Neural cell (in vitro differentiated cells): ENCODE measurements at regions not wholly inside any gene's neighbourhood (a gene's known extent, or its start where the extent isn't known, plus 50 kb on each side); places are given as distances from the start of the nearest gene placed in this dataset.

Experiments
- H2AFZ ChIP-seq: fragments of 200-600, 300-800 bp; sonication (generic), shearing (Covaris generic); 2 replicates; pipeline ENCODE4 v1.6.0; 2014; ENCODE audit warnings: low read depth, mild to moderate bottlenecking, antibody characterized with exemption, low read length, moderate library complexity
- H3F3A ChIP-seq: fragments of 200-600 bp; shearing (Covaris generic); 2 replicates; pipeline ENCODE4 v1.6.1; 2016; ENCODE audit warnings: mild to moderate bottlenecking, moderate library complexity, mixed read lengths, antibody characterized with exemption, low read length; ENCODE audit not compliant: insufficient read depth, poor library complexity, severe bottlenecking
- H3K27ac ChIP-seq: fragments of 200-600, 300-800 bp; sonication (generic), shearing (Covaris generic); 2 replicates; pipeline ENCODE4 v1.5.1; 2014; ENCODE audit warnings: mild to moderate bottlenecking, low read length, moderate library complexity
- H3K27me3 ChIP-seq: fragments of 300-800, 200-600 bp; sonication (generic), shearing (Covaris generic); 2 replicates; pipeline ENCODE4 v1.6.0; 2014; ENCODE audit warnings: mild to moderate bottlenecking, low read depth, low read length, moderate library complexity; ENCODE audit not compliant: insufficient read depth
- H3K36me3 ChIP-seq: fragments of 300-800, 200-600 bp; sonication (generic), shearing (Covaris generic); 2 replicates; pipeline ENCODE4 v1.5.1; 2014; ENCODE audit warnings: mild to moderate bottlenecking, antibody characterized with exemption, low read length, moderate library complexity; ENCODE audit not compliant: insufficient read depth
- H3K4me2 ChIP-seq: fragments of 300-800, 200-600 bp; sonication (generic), shearing (Covaris generic); 2 replicates; pipeline ENCODE4 v1.6.0; 2014; ENCODE audit warnings: mild to moderate bottlenecking, low read length
- H3K4me3 ChIP-seq: fragments of 300-800, 200-600 bp; sonication (generic), shearing (Covaris generic); 2 replicates; pipeline ENCODE4 v1.5.1; 2014; ENCODE audit warnings: mild to moderate bottlenecking, low read length, moderate library complexity
- H3K79me2 ChIP-seq: fragments of 200-600 bp; shearing (Covaris generic); replicated peaks from 2 replicates; pipeline ENCODE4 v1.6.0; 2014; ENCODE audit warnings: mild to moderate bottlenecking, low read length, moderate library complexity; ENCODE audit not compliant: insufficient read depth
- H3K9ac ChIP-seq: fragments of 300-800, 200-600 bp; sonication (generic), shearing (Covaris generic); 2 replicates; pipeline ENCODE4 v1.6.1; 2016; ENCODE audit warnings: mild to moderate bottlenecking, low read length, mixed read lengths
- H3K9me2 ChIP-seq: fragments of 200-600 bp; shearing (Covaris generic); 2 replicates; pipeline ENCODE4 v1.6.1; 2016; ENCODE audit warnings: mild to moderate bottlenecking, low read length, mixed read lengths; ENCODE audit not compliant: insufficient read depth
- H3K9me3 ChIP-seq: fragments of 200-600, 300-800 bp; sonication (generic), shearing (Covaris generic); 2 replicates; pipeline ENCODE4 v1.6.1; 2016; ENCODE audit warnings: mild to moderate bottlenecking, mixed run types, low read length, moderate library complexity, mixed read lengths
- H4K20me1 ChIP-seq: fragments of 200-600 bp; shearing (Covaris generic); 2 replicates; pipeline ENCODE4 v1.6.1; 2016; ENCODE audit warnings: mild to moderate bottlenecking, mixed run types; ENCODE audit not compliant: insufficient read depth
- CTCF ChIP-seq: fragments of 450-650 bp; IDR thresholded peaks from 2 replicates; pipeline ENCODE4 v1.5.1; 2014; ENCODE audit warnings: antibody characterized with exemption, mild to moderate bottlenecking, moderate library complexity; ENCODE audit not compliant: poor library complexity, severe bottlenecking
- EP300 ChIP-seq: fragments of 450-650 bp; conservative IDR thresholded peaks from 2 replicates; pipeline ENCODE4 v1.6.1; 2014; ENCODE audit warnings: antibody characterized with exemption, mild to moderate bottlenecking, moderate library complexity; ENCODE audit not compliant: poor library complexity, severe bottlenecking
- EZH2 ChIP-seq: fragments of 200-600, 300-800 bp; shearing (Covaris generic), sonication (generic); IDR thresholded peaks from 2 replicates; pipeline ENCODE4 v1.6.1; 2014; ENCODE audit warnings: antibody characterized with exemption, low read length, borderline replicate concordance, mild to moderate bottlenecking; ENCODE audit not compliant: insufficient read depth, poor library complexity, severe bottlenecking
- MXI1 ChIP-seq: fragments of 450-650 bp; conservative IDR thresholded peaks from 2 replicates; pipeline ENCODE4 v1.6.1; 2014; ENCODE audit warnings: antibody characterized with exemption, mild to moderate bottlenecking; ENCODE audit not compliant: poor library complexity, severe bottlenecking
- POLR2AphosphoS5 ChIP-seq: IDR thresholded peaks from 2 replicates; pipeline ENCODE4 v1.6.1; 2012
- RAD21 ChIP-seq: fragments of 450-650 bp; conservative IDR thresholded peaks from 2 replicates; pipeline ENCODE4 v1.6.1; 2014; ENCODE audit warnings: antibody characterized with exemption, mild to moderate bottlenecking, moderate library complexity
- SMC3 ChIP-seq: fragments of 450-650 bp; conservative IDR thresholded peaks from 2 replicates; pipeline ENCODE4 v1.6.1; 2014; ENCODE audit warnings: antibody characterized with exemption, mild to moderate bottlenecking, moderate library complexity; ENCODE audit not compliant: poor library complexity
- TAF1 ChIP-seq: IDR thresholded peaks from 2 replicates; pipeline ENCODE4 v1.6.1; 2012; ENCODE audit warnings: low read depth
- TF ChIP-seq, protein P1 (sequence below): IDR thresholded peaks from 2 replicates; pipeline ENCODE4 v1.6.1; 2012; ENCODE audit warnings: borderline replicate concordance

- H3K4me3 ChIP-seq: no peak overlapping the region
- no peaks in the 10 kb centered on the region for H3K27me3 ChIP-seq
- H3K4me2 ChIP-seq: no peak overlapping the region
- no peaks in the 10 kb centered on the region for H4K20me1 ChIP-seq
- no peaks in the 10 kb centered on the region for H3K79me2 ChIP-seq
- no peak overlapping the region for H3K27ac ChIP-seq
- H3K36me3 ChIP-seq: no peaks in the 10 kb centered on the region
- H3F3A ChIP-seq: no peaks in the 10 kb centered on the region
- TF ChIP-seq TAF1 (no peak), POLR2AphosphoS5 (no peak), RAD21 (no peak), EP300 (no peak), EZH2 (no peak), CTCF (no peak), SMC3 (no peak), MXI1 (no peak)
- TF ChIP-seq, protein P1, sequence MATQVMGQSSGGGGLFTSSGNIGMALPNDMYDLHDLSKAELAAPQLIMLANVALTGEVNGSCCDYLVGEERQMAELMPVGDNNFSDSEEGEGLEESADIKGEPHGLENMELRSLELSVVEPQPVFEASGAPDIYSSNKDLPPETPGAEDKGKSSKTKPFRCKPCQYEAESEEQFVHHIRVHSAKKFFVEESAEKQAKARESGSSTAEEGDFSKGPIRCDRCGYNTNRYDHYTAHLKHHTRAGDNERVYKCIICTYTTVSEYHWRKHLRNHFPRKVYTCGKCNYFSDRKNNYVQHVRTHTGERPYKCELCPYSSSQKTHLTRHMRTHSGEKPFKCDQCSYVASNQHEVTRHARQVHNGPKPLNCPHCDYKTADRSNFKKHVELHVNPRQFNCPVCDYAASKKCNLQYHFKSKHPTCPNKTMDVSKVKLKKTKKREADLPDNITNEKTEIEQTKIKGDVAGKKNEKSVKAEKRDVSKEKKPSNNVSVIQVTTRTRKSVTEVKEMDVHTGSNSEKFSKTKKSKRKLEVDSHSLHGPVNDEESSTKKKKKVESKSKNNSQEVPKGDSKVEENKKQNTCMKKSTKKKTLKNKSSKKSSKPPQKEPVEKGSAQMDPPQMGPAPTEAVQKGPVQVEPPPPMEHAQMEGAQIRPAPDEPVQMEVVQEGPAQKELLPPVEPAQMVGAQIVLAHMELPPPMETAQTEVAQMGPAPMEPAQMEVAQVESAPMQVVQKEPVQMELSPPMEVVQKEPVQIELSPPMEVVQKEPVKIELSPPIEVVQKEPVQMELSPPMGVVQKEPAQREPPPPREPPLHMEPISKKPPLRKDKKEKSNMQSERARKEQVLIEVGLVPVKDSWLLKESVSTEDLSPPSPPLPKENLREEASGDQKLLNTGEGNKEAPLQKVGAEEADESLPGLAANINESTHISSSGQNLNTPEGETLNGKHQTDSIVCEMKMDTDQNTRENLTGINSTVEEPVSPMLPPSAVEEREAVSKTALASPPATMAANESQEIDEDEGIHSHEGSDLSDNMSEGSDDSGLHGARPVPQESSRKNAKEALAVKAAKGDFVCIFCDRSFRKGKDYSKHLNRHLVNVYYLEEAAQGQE: no peak
- no peak overlapping the region for H3K9ac ChIP-seq
- no peaks in the 10 kb centered on the region for H3K9me3 ChIP-seq
- H2AFZ ChIP-seq: no peak overlapping the region
- no peaks in the 10 kb centered on the region for H3K9me2 ChIP-seq
Observed at GRCh38 chr4:189409158-189409557, 531.5 kb upstream of the FRG1 start.

DNA sequence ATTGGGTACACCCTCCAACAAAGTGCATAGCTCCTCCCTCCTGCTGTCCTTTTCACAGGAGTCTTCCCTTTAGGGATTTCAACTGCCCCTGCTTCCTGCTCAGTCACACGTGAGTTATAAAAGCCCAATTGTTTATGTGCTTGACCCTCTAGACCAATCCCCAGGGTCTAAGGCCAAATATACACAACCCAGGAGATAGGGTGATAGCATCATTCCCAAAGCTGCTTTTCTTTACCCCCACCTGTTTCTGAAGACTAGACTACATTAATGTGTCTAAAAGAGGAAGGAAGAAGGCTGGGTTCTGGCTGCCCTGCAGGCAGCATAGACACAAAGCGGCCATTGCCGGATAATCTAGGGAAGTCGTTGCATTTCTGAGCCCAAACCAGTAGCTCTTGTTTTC lies 526.7 kb upstream of the FRG1 start:
- no peaks in the 10 kb centered on the region for H4K20me1 ChIP-seq

More for the DNA sequence above, 526.7 kb upstream of the FRG1 start:
- no peak overlapping the region for H3K27ac ChIP-seq
- H3K4me2 ChIP-seq: no peak overlapping the region
- no peak overlapping the region for H3K9ac ChIP-seq
- H3F3A ChIP-seq: no peaks in the 10 kb centered on the region
- no peaks in the 10 kb centered on the region for H3K9me2 ChIP-seq
- H3K4me3 ChIP-seq: no peak overlapping the region
- no peaks in the 10 kb centered on the region for H3K79me2 ChIP-seq
- H3K27me3 ChIP-seq: no peaks in the 10 kb centered on the region
- no peak overlapping the region for H2AFZ ChIP-seq
- TF ChIP-seq, protein P1: no peak
- TF ChIP-seq EZH2 (no peak), POLR2AphosphoS5 (no peak)
- no peaks in the 10 kb centered on the region for H3K9me3 ChIP-seq
- H3K36me3 ChIP-seq: no peaks in the 10 kb centered on the region
